GM12878 (cell line): ENCODE measurements at regions not wholly inside any gene's neighbourhood (a gene's known extent, or its start where the extent isn't known, plus 50 kb on each side); places are given as distances from the start of the nearest gene placed in this dataset.

Experiments used
- ATAC-seq: fragments of 200-7000 bp; cut with Tn5 transposase; 3 replicates; pipeline ENCODE4 v1.9.1; 2020; ENCODE audit warnings: mild to moderate bottlenecking, moderate library complexity
- BruUV-seq: library from RNA; stranded (reverse); fragments of 400-500 nt; replicated peaks from 2 replicates; lab custom pipeline; 2021; lab: Mats Ljungman, UMichigan
- CTCF ChIA-PET: fragments of 300-600 bp; sonication (Branson Sonifier 250); formaldehyde crosslinking; extraction: SDS; loops from one replicate; lab custom pipeline; 2021; ENCODE audit warnings: inconsistent platforms; lab: Yijun Ruan, JAX
- POLR2A ChIA-PET: fragments of 350-600 bp; formaldehyde crosslinking; extraction: SDS; loops from one replicate; lab custom pipeline; 2021; ENCODE audit warnings: inconsistent platforms; lab: Charles Lee
- RAD21 ChIA-PET: fragments of 300-600 bp; sonication (Branson Sonifier 250); formaldehyde crosslinking; loops from one replicate; lab custom pipeline; 2023; ENCODE audit warnings: antibody characterized with exemption; ENCODE audit not compliant: unreplicated experiment; lab: Charles Lee
- SMC1A ChIA-PET: fragments of 300-600 bp; sonication (Branson Sonifier 250); formaldehyde crosslinking; loops from one replicate; lab custom pipeline; 2023; ENCODE audit not compliant: unreplicated experiment, uncharacterized antibody; lab: Charles Lee
- DNase-seq: peaks from one replicate; pipeline ENCODE4 v3.0.0-alpha.2; 2011; ENCODE audit warnings: low read depth, low spot score
- FAIRE-seq: peaks from 3 replicates; lab custom pipeline; 2011; peaks lifted over from hg19 to GRCh38; lab: Jason Lieb, UNC
- H2AFZ ChIP-seq: 2 replicates; pipeline ENCODE4 v1.6.0; 2011; ENCODE audit warnings: low read depth, low read length, control low read depth; ENCODE audit not compliant: control insufficient read depth
- H3K27ac ChIP-seq: 2 replicates; pipeline ENCODE4 v1.5.1; 2011; ENCODE audit warnings: control low read depth; ENCODE audit not compliant: control insufficient read depth, insufficient read depth
- H3K27me3 ChIP-seq, 2 experiments: replicated peaks in 1 of 2; 2 replicates each; pipeline versions ENCODE4 v1.6.0 to v1.6.1; 2011; ENCODE audit warnings: low read length in 1 of 2; ENCODE audit not compliant: control insufficient read depth in 2 of 2, insufficient read depth in 2 of 2
- H3K36me3 ChIP-seq, 2 experiments: 2 replicates each; pipeline ENCODE4 v1.5.1; 2011; ENCODE audit warnings: low read length in 1 of 2; ENCODE audit not compliant: control insufficient read depth in 2 of 2, insufficient read depth in 2 of 2
- H3K4me1 ChIP-seq: 2 replicates; pipeline ENCODE4 v1.6.1; 2011; ENCODE audit warnings: mild to moderate bottlenecking, low read length, moderate library complexity, mixed read lengths; ENCODE audit not compliant: control insufficient read depth, insufficient read depth
- H3K4me2 ChIP-seq: 2 replicates; pipeline ENCODE4 v1.6.0; 2011; ENCODE audit warnings: control low read depth; ENCODE audit not compliant: control insufficient read depth, insufficient read depth
- H3K4me3 ChIP-seq: fragments of 200-600 bp; sonication (generic); 2 replicates; pipeline ENCODE4 v1.5.1; 2016
- H3K79me2 ChIP-seq: 2 replicates; pipeline ENCODE4 v1.6.0; 2011; ENCODE audit warnings: low read length; ENCODE audit not compliant: control insufficient read depth, insufficient read depth
- H3K9ac ChIP-seq: 2 replicates; pipeline ENCODE4 v1.8.0; 2011; ENCODE audit warnings: low read length, control low read depth, mixed read lengths; ENCODE audit not compliant: control insufficient read depth, insufficient read depth
- H3K9me3 ChIP-seq: replicated peaks from 3 replicates; pipeline ENCODE4 v1.5.1; 2011; ENCODE audit warnings: mild to moderate bottlenecking, low read length; ENCODE audit not compliant: control insufficient read depth, insufficient read depth
- H4K20me1 ChIP-seq: 2 replicates; pipeline ENCODE4 v1.6.0; 2011; ENCODE audit not compliant: control insufficient read depth, insufficient read depth
- EZH2 ChIP-seq: IDR thresholded peaks from 2 replicates; pipeline ENCODE4 v1.6.1; 2012; ENCODE audit warnings: low read depth, mild to moderate bottlenecking, control low read depth, inconsistent platforms, low read length, borderline replicate concordance; ENCODE audit not compliant: control insufficient read depth
- KAT2A ChIP-seq: conservative IDR thresholded peaks from 2 replicates; pipeline ENCODE4 v1.6.1; 2011; ENCODE audit warnings: low read depth, low read length; ENCODE audit not compliant: control insufficient read depth
- NBN ChIP-seq: fragments of 450-650 bp; IDR thresholded peaks from 2 replicates; pipeline ENCODE4 v1.6.1; 2016
- NRF1 ChIP-seq: conservative IDR thresholded peaks from 2 replicates; pipeline ENCODE4 v1.6.1; 2011; ENCODE audit warnings: mild to moderate bottlenecking, low read depth, low read length, improper control_type of control experiment
- POLR2AphosphoS2 ChIP-seq: IDR thresholded peaks from 2 replicates; pipeline ENCODE4 v1.6.1; 2011; ENCODE audit warnings: low read depth, mild to moderate bottlenecking, low read length, improper control_type of control experiment, moderate library complexity
- POLR2AphosphoS5 ChIP-seq: IDR thresholded peaks from 2 replicates; pipeline ENCODE4 v1.6.1; 2011; ENCODE audit warnings: mild to moderate bottlenecking, low read length, inconsistent platforms
- POU2F2 ChIP-seq: IDR thresholded peaks from 3 replicates; pipeline ENCODE4 v1.6.1; 2011; ENCODE audit warnings: low read depth, mild to moderate bottlenecking, low read length, borderline replicate concordance
- SIN3A ChIP-seq: IDR thresholded peaks from 2 replicates; pipeline ENCODE4 v1.6.1; 2012; ENCODE audit warnings: low read depth, low read length, improper control_type of control experiment
- SMAD1 ChIP-seq: fragments of 450-650 bp; IDR thresholded peaks from 2 replicates; pipeline ENCODE4 v1.6.1; 2018; ENCODE audit warnings: mild to moderate bottlenecking, low read depth; ENCODE audit not compliant: partially characterized antibody
- TARDBP ChIP-seq: IDR thresholded peaks from 2 replicates; pipeline ENCODE4 v1.6.1; 2016; ENCODE audit warnings: borderline replicate concordance
- YBX1 ChIP-seq: fragments of 450-650 bp; IDR thresholded peaks from 2 replicates; pipeline ENCODE4 v1.6.1; 2016; ENCODE audit warnings: antibody characterized with exemption
- ZNF622 ChIP-seq: fragments of 450-650 bp; IDR thresholded peaks from 2 replicates; pipeline ENCODE4 v1.6.1; 2017; ENCODE audit warnings: mild to moderate bottlenecking, inconsistent platforms
- WGBS: methylation state at CpG from one replicate; pipeline ENCODE4 v1.1.6; 2016; ENCODE audit warnings: low lambda C conversion rate; ENCODE audit not compliant: insufficient replicate concordance, insufficient coverage; ENCODE audit errors: missing lambda C conversion rate; 5-methylcytosine and 5-hydroxymethylcytosine counted together
- in situ Hi-C: fragments of 300-500 bp; cut with MboI; formaldehyde crosslinking; loops from 9 replicates; pipeline ENCODE4 v1.14.3; 2018; ENCODE audit warnings: mixed read lengths
- intact Hi-C: fragments of 100-400 bp; cut with micrococcal nuclease; formaldehyde crosslinking; loops from one replicate; pipeline ENCODE4 v1.14.2; 2022; ENCODE audit not compliant: unreplicated experiment

DNA sequence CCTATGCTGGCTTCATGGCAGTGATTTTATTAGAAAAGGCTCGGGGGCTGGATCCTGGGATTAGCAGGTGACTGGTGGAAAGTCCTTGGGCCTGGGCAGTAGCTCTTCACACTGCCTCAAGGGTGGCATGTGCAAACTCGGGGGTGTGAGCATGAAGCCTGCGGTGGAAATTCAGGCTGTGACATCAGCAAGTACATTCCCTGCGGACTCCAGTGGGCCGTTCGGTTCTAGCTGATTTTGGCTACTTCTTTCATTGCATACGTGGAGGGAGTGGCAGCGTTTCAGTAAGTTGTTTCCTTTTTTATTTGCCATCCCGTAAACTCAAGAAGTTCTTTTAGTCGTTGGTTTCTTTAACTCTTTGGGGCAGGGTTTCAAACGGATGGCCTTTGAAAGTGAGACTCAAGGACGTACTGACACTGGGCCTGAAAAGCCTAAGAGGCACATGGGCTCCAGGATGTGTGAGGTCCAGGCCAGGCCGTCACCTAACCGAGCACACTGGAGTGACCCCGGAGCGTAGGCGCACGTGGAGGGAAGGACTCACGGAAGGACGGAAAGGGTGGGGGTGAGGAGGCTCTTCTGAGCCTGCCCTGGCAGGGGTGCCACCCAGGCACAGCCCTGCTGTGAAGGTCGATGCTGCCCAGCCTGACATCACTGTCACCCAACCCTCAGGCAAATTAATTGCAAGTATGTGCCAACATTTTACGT, 104.0 kb upstream of the FRMD1 start:
- Histone ChIP-seq H3K27me3 (no peaks in the 10 kb centered on the region), H2AFZ (no peak overlapping the region), H3K4me1 (no peaks in the 10 kb centered on the region), H3K79me2 (no peaks in the 10 kb centered on the region), H3K4me3 (no peak overlapping the region), H3K27ac (no peak overlapping the region), H3K9ac (no peak overlapping the region), H4K20me1 (no peaks in the 10 kb centered on the region), H3K4me2 (no peak overlapping the region), H3K36me3 (no peaks in the 10 kb centered on the region), H3K9me3 (no peaks in the 10 kb centered on the region)
- intact Hi-C loops = no loop called here
- RAD21 ChIA-PET = no interaction called here
- CTCF ChIA-PET = no interaction called here
- SMC1A ChIA-PET = no interaction called here
- no peak for FAIRE-seq
- POLR2A ChIA-PET = no interaction called here
- in situ Hi-C loops = no loop called here
- WGBS = 33% methylated on average over 22 of the region's 22 CpGs
- no peak for ATAC-seq
- BruUV-seq = no TSS peak
- no peak for DNase-seq
- TF ChIP-seq ZNF622 (no peak), POLR2AphosphoS5 (no peak), YBX1 (no peak), KAT2A (no peak), NRF1 (no peak), NBN (no peak), EZH2 (no peak), POU2F2 (no peak), TARDBP (no peak), SMAD1 (no peak), SIN3A (no peak), POLR2AphosphoS2 (no peak)
